Esophagus muscularis mucosa (tissue), 4 donors: ENCODE measurements at regions not wholly inside any gene's neighbourhood (a gene's known extent, or its start where the extent isn't known, plus 50 kb on each side); places are given as distances from the start of the nearest gene placed in this dataset.

Source experiments
- DNase-seq: peaks from one replicate; pipeline ENCODE4 v3.0.0-alpha.2; 2017; ENCODE audit errors: extremely low spot score
- H3K27ac ChIP-seq, 4 donors: fragments of 200-600 bp; sonication (generic); replicated peaks in 1 of 4; 1 replicate in 3 of 4; 2 replicates in 1 of 4; pipeline ENCODE4 v1.5.1; 2016 to 2019; ENCODE audit warnings: mild to moderate bottlenecking in 1 of 4
- H3K27me3 ChIP-seq, 4 donors: fragments of 200-600 bp; sonication (generic); one replicate each; pipeline versions ENCODE4 v1.5.1 to v1.6.0; 2016 to 2019
- H3K36me3 ChIP-seq, 4 donors: fragments of 200-600 bp; sonication (generic); one replicate each; pipeline ENCODE4 v1.5.1; 2016 to 2019
- H3K4me1 ChIP-seq, 4 donors: fragments of 200-600 bp; sonication (generic); one replicate each; pipeline ENCODE4 v1.5.1; 2016 to 2019
- H3K4me3 ChIP-seq, 4 donors: fragments of 200-600 bp; sonication (generic); 1 replicate in 2 of 4; 2 replicates in 2 of 4; pipeline ENCODE4 v1.5.1; 2016 to 2019; ENCODE audit warnings: mild to moderate bottlenecking in 4 of 4, moderate library complexity in 1 of 4
- H3K9me3 ChIP-seq, 4 donors: fragments of 200-600 bp; sonication (generic); 1 replicate in 3 of 4; 2 replicates in 1 of 4; pipeline ENCODE4 v1.5.1; 2016 to 2019
- EP300 ChIP-seq: sonication (generic); formaldehyde crosslinking; IDR thresholded peaks from one replicate; pipeline ENCODE4 v1.6.1; 2017; ENCODE audit warnings: antibody characterized with exemption
- POLR2A ChIP-seq: fragments of 450-650 bp; IDR thresholded peaks from one replicate; pipeline ENCODE4 v1.6.1; 2017; ENCODE audit warnings: antibody characterized with exemption, moderate library complexity, mild to moderate bottlenecking, low read depth
- POLR2AphosphoS5 ChIP-seq, 2 donors: sonication (generic); formaldehyde crosslinking; IDR thresholded peaks; one replicate each; pipeline ENCODE4 v1.6.1; 2017; ENCODE audit warnings: antibody characterized with exemption in 2 of 2
- WGBS: methylation state at CpG from one replicate; pipeline ENCODE4 v1.1.5; 2018; 5-methylcytosine and 5-hydroxymethylcytosine counted together
- intact Hi-C: fragments of 100-400 bp; cut with DNase I; formaldehyde crosslinking; loops from one replicate; pipeline ENCODE4 v1.15.1; 2023
- TF ChIP-seq, protein P1 (sequence below), 3 experiments: fragments of 200-600 bp in 2 of 3; fragments of 450-650 bp in 1 of 3; sonication (generic) in 2 of 3; IDR thresholded peaks; one replicate each; pipeline ENCODE4 v1.5.1; 2017 to 2019; ENCODE audit warnings: antibody characterized with exemption in 3 of 3, mild to moderate bottlenecking in 2 of 3, moderate library complexity in 1 of 3

DNA sequence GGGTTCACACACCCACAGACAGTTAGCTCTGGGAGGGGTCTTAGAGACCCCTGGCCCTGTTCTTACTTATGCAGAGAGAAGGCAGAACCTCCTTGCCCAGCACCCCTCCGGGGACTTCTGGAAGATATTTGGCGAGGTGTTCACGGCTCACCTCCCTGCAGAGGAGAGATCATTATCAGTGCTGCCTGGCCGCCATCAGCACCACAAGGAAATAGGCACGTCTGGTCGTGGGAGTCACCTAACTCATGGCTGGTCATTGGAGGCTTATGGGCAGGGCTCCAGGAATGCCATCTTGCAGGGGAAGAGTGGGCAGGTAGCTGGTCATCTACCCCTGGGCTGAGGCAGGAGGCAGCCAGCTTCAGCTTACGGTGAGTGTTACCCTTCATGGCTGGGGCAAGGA lies 189.4 kb downstream of the RPS24 start:
- H3K9me3 ChIP-seq, result no peaks in the 10 kb centered on the region
- H3K27me3 ChIP-seq, result no peaks in the 10 kb centered on the region
- H3K4me3 ChIP-seq, result no peak overlapping the region
- 85% methylated on average over 6 of the region's 7 CpGs for WGBS
- TF ChIP-seq EP300 (no peak), POLR2A (no peak), POLR2AphosphoS5 (IDR thresholded peaks at IDR 0.05) (no peak)
- TF ChIP-seq, protein P1, sequence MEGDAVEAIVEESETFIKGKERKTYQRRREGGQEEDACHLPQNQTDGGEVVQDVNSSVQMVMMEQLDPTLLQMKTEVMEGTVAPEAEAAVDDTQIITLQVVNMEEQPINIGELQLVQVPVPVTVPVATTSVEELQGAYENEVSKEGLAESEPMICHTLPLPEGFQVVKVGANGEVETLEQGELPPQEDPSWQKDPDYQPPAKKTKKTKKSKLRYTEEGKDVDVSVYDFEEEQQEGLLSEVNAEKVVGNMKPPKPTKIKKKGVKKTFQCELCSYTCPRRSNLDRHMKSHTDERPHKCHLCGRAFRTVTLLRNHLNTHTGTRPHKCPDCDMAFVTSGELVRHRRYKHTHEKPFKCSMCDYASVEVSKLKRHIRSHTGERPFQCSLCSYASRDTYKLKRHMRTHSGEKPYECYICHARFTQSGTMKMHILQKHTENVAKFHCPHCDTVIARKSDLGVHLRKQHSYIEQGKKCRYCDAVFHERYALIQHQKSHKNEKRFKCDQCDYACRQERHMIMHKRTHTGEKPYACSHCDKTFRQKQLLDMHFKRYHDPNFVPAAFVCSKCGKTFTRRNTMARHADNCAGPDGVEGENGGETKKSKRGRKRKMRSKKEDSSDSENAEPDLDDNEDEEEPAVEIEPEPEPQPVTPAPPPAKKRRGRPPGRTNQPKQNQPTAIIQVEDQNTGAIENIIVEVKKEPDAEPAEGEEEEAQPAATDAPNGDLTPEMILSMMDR (IDR thresholded peaks at IDR 0.05), result no peak
- intact Hi-C loops, result no loop called here
- DNase-seq, result no peak
- H3K4me1 ChIP-seq, result peaks cover 0 to under 1% (median under 1%) of the 10 kb centered on the region in 4 donors
- H3K36me3 ChIP-seq, result no peaks in the 10 kb centered on the region
- H3K27ac ChIP-seq, result no peak overlapping the region

DNA sequence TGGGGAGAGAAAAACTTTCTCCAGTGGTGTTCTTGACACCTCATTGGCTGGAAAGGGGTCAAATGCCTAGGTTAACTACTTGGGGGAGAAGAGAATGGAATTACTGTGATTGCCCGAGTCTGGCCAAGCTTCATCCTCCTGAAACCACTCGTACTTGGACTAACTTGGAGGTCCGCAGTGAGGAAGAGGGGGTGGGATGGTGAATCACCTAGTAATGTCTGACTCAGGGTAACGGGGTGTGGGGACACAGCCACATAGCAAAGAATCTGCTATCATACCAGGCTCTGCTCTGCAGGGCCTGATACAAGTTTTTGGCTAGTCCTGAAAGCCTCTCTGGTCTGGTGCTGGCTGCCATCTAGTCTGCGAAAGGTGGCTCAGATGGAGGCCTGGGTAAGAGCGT lies 190.9 kb downstream of the RPS24 start:
- H3K9me3 ChIP-seq, result no peaks in the 10 kb centered on the region
- intact Hi-C loops, result no loop called here
- H3K4me1 ChIP-seq, result no peaks in the 10 kb centered on the region
- H3K27ac ChIP-seq, result no peak overlapping the region
- no peak overlapping the region for H3K4me3 ChIP-seq
- DNase-seq, result no peak
- 92% methylated on average over 6 of the region's 6 CpGs for WGBS
- no peaks in the 10 kb centered on the region for H3K36me3 ChIP-seq
- no peak for TF ChIP-seq POLR2AphosphoS5 (IDR thresholded peaks at IDR 0.05)
- no peak for TF ChIP-seq EP300
- TF ChIP-seq POLR2A, result no peak
- TF ChIP-seq, protein P1 (IDR thresholded peaks at IDR 0.05), result no peak
- H3K27me3 ChIP-seq, result no peaks in the 10 kb centered on the region

DNA sequence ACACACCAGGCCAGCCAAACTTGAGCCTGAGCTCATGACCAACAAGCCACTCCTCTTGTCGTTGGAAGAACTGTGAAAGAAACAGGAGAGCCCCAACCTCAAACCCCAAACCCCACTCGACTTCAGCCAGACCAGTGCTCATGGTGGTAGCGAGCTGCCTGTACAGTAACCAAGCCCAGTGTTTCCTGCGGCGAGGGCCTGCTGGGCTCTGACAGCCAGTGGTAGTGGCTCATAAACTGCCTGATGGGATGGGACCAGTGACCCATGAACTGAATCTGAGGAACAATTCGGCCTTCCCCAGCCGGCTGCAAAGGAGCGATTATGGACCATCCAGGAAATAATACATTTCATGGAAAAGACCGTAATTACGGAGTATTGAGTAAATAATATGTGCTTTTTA lies 191.9 kb downstream of the RPS24 start:
- no peak overlapping the region for H3K27ac ChIP-seq
- WGBS, result 96% methylated on average over 10 of the region's 10 CpGs
- H3K4me3 ChIP-seq, result no peak overlapping the region
- no peak for TF ChIP-seq EP300
- TF ChIP-seq POLR2A, result no peak
- TF ChIP-seq, protein P1 (IDR thresholded peaks at IDR 0.05), result no peak
- no peak for TF ChIP-seq POLR2AphosphoS5 (IDR thresholded peaks at IDR 0.05)
- H3K9me3 ChIP-seq, result no peaks in the 10 kb centered on the region
- no peaks in the 10 kb centered on the region for H3K4me1 ChIP-seq
- no peak for DNase-seq
- H3K36me3 ChIP-seq, result no peaks in the 10 kb centered on the region
- no peaks in the 10 kb centered on the region for H3K27me3 ChIP-seq
- intact Hi-C loops, result no loop called here

DNA sequence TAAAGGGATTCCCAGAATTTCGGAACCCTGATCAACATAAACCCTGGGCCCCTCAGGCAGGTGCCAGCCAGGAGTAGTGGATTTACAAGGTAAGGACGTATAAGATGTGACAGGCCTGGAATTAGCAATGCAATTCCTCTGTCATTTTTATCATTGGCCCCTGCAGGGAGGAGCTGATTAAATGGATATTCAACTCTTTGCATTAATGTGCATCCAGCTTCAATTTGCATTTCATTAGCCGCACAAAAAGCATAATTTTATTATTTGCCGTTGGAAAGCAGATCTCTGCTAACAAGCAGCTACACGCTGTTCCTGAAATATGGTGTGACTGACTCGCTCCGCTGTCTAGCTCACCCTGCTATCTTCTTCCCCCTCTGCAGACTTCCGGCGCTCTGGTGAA lies 195.8 kb downstream of the RPS24 start:
- TF ChIP-seq EP300, result no peak
- no peak for TF ChIP-seq POLR2AphosphoS5 (IDR thresholded peaks at IDR 0.05)
- TF ChIP-seq, protein P1 (IDR thresholded peaks at IDR 0.05), result no peak
- TF ChIP-seq POLR2A, result no peak
- Histone ChIP-seq H3K27ac (no peak overlapping the region), H3K9me3 (no peaks in the 10 kb centered on the region), H3K36me3 (no peaks in the 10 kb centered on the region), H3K4me1 (peaks cover 6 to 13% (median 10%) of the 10 kb centered on the region in 4 donors), H3K4me3 (no peak overlapping the region), H3K27me3 (no peaks in the 10 kb centered on the region)
- intact Hi-C loops, result no loop called here
- DNase-seq, result no peak
- 95% methylated on average over 9 of the region's 9 CpGs for WGBS

- H3K27me3 ChIP-seq, result no peaks in the 10 kb centered on the region
- no peak overlapping the region for H3K4me3 ChIP-seq
- TF ChIP-seq POLR2A, result no peak
- TF ChIP-seq, protein P1 (IDR thresholded peaks at IDR 0.05), result no peak
- TF ChIP-seq POLR2AphosphoS5 (IDR thresholded peaks at IDR 0.05), result no peak
- TF ChIP-seq EP300, result no peak
- no peaks in the 10 kb centered on the region for H3K36me3 ChIP-seq
- no peak for DNase-seq
- WGBS, result 92% methylated on average over 5 of the region's 5 CpGs
- no peaks in the 10 kb centered on the region for H3K9me3 ChIP-seq
- H3K27ac ChIP-seq, result no peak overlapping the region
- intact Hi-C loops, result no loop called here
- H3K4me1 ChIP-seq, result peaks cover 6 to 13% (median 10%) of the 10 kb centered on the region in 4 donors
Measured at GRCh38 chr10:78229950-78230675, 196.4 kb downstream of the RPS24 start.
